Right renal cortex interstitium (tissue), 3 donors: ENCODE measurements at regions not wholly inside any gene's neighbourhood (a gene's known extent, or its start where the extent isn't known, plus 50 kb on each side); places are given as distances from the start of the nearest gene placed in this dataset.

Experiments used
- DNase-seq, 3 donors: peaks; one replicate each; pipeline ENCODE4 v3.0.0-alpha.2; 2013; ENCODE audit warnings: low read depth in 3 of 3, low spot score in 2 of 3

GRCh38 chrX:38986586-38986985 is 185.3 kb downstream of the MID1IP1 start:
- DNase-seq: no peak

DNA sequence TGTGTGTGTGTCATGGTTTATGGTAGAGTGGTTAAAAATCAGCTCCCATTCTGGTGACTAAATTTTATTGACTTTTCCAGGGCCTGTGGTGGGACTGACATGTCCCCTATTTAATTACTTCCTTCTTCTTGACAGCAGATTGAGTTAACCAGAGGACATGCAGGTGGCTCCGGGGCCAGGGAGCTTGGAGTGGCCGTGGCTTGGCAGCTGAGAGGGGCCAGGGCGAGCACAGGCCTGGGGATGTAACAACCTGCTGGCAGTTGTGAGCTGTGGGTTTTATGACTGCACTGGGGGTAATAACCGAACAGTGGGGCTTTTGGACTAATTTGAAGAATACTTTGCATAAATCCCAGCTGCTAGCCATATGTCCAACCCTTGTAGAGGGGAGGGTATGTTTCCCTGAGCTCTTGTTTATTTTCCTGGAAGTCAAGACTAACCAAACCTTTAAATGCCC is 186.0 kb downstream of the MID1IP1 start:
- no peak for DNase-seq

GRCh38 chrX:38988301-38988700 is 187.0 kb downstream of the MID1IP1 start:
- no peak for DNase-seq

- no peak for DNase-seq
Observed at GRCh38 chrX:38989076-38989475, 187.8 kb downstream of the MID1IP1 start.

GRCh38 chrX:38991656-38992440 is 190.6 kb downstream of the MID1IP1 start:
- no peak for DNase-seq

DNA sequence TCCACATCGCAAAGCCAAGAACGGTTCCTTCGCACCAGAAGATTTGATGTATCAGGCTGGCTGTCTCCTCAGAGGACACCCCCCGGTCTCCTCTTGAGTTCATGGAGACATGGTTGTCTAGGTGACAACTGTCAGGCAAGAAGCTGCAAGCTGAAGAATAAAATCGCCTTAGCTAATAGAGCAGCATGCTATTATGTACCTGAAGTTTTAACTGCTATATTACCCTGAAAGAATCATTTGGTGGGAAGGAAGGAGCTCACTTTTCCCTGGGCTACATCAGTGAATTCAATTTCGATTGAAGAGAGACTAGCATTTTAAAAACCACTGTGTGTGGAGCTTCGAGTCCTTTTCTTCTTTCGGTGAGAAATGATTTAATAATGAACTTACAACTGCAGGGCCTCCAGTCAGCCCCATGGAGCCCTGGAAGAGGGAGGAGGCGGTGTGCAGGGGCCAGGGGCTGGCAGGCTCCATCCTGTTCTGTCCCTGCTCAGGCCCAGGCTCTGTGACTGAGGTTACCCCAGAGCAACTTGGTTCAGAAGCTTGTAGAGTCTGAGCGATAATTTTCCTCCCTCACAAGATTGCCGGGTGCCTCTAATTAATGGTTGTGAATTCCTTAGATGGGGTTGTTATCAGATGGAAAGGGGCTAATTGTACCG is 191.3 kb downstream of the MID1IP1 start:
- no peak for DNase-seq

- no peak for DNase-seq
Observed at GRCh38 chrX:38993500-38993899, 192.2 kb downstream of the MID1IP1 start.

DNA sequence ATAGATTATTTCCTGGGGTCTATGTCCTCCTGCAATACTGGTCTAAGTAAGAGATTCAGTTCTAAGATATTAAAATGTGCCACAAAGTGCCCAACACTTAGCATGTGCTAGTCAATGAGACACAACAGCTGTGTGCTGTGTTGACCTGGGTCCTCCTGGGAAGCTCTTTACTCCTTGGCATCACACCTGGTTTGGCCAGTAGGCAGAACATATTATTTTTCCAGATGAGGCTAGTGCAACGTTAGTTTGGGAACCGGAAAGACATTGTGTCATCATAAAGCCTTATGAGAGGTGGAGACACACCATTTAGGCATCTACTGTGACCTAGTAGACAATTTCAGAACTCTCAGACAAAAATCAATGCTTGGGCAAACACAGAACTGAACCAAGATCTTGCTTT is 197.8 kb downstream of the MID1IP1 start:
- DNase-seq: no peak

- no peak for DNase-seq
Observed at GRCh38 chrX:38999967-39000745, 198.9 kb downstream of the MID1IP1 start.

DNA sequence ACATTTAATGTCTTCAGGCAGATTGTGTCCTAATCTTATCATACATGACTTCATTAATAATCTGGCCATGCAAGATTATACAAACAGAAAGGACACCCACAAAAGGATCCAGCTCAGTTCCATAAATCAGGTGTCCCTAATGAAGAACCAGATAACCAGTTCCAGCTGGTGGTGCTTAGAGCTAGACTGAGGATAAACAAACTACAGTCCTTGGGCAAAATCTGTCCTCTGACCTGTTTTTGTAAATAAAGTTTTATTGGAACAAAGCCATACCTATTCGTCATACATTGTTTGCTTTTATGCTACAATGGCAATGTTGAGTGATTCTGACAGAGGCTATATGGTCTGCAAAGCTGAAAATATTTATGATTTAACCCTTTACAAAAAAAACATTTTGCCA is 199.5 kb downstream of the MID1IP1 start:
- DNase-seq: no peak

DNA sequence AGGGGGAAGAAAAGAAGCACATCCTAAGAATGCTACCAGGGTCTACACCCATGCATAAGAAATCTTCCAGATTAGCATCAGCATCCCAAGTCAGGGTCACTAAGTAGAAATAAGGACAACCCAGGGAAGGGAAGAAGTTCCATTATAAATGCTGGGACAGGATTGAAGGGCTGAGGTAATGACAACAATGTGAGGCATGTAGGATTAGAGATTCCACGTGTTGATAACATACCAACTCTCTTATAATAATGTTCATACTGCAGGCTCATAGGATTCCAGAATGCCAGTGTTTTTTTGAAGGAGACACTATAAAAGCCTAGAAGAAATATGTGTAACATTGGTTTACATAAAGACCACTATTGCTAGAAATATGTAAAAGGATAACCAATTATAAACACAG is 201.2 kb downstream of the MID1IP1 start:
- no peak for DNase-seq

DNA sequence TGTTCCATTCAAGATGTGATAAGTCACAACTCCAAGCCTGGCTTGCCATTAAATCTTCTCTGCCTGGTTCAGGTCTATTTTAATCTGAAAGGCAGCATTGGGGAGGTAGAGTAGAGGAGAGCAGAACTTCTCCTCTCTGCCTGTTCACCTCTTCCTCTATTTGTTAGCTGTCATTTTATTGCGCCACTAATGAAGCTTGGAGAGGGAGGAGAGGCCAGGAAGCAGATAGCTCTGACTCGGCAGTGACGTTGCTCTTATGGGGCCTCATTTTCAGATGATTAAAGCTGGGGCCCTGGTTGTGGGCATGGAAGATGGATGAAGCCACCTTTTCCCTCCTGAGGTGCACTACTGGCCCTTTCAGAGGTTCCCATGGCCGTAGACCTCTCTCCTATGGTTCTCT is 207.3 kb downstream of the MID1IP1 start:
- DNase-seq: no peak

DNA sequence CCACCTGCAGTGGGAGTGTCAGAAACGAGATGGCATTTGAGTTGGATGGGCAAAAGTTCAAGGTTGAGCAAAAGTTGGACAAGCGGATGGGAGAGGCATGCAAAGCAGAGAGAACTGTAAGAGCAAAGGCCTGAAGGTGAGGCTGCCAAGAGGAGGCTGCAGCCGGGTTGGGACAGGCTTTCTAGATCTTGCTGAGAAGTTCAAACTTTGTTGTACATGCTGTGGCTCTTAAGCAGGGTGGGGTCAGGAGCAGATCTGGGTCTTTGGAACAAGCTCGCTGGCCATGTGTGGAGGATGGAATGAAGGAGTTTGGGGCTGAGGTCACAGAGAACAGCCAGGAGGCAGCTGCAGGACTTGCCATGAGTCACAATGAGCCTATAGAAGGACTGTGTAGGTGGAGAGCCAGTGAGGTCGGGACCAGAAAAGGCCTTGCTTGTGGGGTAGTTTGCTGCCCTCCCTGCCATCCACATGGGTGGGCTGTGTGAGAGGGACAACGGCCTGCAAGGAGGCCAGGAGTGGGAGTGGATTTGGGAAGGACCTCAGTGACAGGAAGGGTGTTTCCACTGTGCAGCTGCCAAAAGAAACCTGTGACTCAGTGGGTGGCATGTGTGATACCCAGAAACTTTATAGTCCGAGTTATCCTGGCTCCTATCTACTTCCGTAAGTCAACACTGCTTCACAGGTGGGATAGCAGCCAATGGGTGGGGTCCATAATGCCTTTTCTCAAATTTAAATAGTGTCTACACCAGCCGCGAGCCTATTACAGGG is 210.4 kb downstream of the MID1IP1 start:
- DNase-seq: no peak

GRCh38 chrX:39012621-39013111 is 211.4 kb downstream of the MID1IP1 start:
- no peak for DNase-seq

DNA sequence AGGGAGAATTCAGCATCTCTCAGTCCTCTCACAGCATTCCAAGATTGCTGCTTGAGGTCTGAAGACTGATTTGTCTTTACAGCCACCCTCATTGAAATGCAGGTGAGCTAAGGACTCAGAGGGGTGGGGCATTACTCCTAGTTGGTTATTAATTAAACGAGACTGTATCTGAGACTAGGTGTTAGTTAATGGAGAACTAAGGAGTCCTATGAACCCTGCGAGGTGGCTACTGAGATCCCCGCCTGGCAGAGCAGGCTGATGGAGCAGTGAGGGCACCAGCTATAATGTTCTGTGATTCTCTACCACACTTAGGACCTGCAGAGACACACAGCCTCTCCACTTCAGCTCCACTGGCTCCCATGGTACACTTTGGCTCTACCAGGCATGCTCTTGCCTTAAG is 215.3 kb downstream of the MID1IP1 start:
- no peak for DNase-seq

- no peak for DNase-seq
Observed at GRCh38 chrX:39017077-39017476, 215.8 kb downstream of the MID1IP1 start.

GRCh38 chrX:39017716-39018115 is 216.5 kb downstream of the MID1IP1 start:
- DNase-seq: no peak

DNA sequence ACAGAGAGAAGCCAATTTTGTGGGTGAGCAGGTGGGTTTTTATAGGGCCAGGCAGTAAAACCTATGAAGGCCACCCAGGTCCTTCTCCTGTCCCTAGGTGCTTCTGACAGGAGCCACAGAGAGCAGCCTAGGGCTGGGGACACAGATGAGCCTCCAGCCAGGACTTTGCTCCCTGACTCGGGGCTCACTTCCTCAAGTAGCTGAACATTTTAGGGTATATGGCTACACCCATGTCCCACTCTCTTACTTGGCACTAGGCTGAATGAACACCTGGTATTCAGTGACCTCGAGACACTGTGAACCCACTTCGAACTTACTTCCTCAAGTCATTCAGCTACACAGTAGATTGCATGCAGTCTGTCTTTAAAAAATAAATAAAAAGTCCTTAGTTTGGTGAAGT is 217.3 kb downstream of the MID1IP1 start:
- DNase-seq: no peak

GRCh38 chrX:39019056-39019455 is 217.8 kb downstream of the MID1IP1 start:
- DNase-seq: no peak

- no peak for DNase-seq
Observed at GRCh38 chrX:39020051-39020669, 218.9 kb downstream of the MID1IP1 start.
